ENCODE measurements at regions not wholly inside any gene's neighbourhood (a gene's known extent, or its start where the extent isn't known, plus 50 kb on each side); places are given as distances from the start of the nearest gene placed in this dataset.

DNA sequence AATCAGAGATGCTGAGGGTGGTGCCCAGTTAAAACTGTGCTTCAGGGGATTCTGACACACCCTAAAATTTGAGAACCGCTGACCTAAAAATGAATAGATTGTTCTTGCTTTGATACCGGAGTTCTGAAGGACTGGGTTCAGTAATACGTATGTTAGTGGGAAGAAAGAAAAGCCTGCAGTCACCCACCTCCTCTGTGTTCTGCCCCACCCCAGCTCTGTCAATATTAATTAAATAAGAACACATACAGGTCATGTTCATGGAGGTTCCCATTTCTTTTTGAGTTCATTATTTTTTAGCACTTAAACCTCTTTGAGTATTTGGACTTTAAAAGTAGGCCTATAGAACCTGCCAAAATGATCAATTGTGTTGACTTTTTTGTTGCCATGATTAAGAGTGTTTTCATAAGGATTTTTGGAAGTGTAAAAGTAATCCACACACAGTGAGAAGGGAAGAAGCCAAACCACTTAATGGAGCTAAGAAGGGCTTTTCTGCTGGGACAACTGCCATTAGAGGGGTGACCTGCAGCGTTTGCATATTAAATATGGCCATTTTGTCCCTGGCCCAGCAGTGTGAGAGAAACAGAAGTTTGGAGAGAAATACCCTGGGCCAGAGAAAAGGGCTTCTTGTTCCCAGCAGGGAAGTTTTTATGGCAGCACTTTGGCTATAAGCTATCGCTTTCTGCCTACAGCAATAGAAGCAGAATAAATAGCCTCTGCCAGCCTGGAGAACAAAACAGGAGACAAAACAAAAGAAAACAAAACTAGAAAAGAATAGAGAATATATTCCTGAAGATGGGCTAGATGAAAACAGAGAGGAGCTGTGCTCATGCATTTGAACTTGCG lies 80.7 kb upstream of the RNF152 start:
- TF ChIP-seq, protein P1, sequence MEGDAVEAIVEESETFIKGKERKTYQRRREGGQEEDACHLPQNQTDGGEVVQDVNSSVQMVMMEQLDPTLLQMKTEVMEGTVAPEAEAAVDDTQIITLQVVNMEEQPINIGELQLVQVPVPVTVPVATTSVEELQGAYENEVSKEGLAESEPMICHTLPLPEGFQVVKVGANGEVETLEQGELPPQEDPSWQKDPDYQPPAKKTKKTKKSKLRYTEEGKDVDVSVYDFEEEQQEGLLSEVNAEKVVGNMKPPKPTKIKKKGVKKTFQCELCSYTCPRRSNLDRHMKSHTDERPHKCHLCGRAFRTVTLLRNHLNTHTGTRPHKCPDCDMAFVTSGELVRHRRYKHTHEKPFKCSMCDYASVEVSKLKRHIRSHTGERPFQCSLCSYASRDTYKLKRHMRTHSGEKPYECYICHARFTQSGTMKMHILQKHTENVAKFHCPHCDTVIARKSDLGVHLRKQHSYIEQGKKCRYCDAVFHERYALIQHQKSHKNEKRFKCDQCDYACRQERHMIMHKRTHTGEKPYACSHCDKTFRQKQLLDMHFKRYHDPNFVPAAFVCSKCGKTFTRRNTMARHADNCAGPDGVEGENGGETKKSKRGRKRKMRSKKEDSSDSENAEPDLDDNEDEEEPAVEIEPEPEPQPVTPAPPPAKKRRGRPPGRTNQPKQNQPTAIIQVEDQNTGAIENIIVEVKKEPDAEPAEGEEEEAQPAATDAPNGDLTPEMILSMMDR (IDR thresholded peaks at IDR 0.05; ENCODE audit: low read depth, low read length, missing input control): no peak
- TF ChIP-seq TAF1 (conservative IDR thresholded peaks at IDR 0.05) (no peak), JUND (IDR thresholded peaks at IDR 0.05) (no peak)
- TF ChIP-seq, protein P2, sequence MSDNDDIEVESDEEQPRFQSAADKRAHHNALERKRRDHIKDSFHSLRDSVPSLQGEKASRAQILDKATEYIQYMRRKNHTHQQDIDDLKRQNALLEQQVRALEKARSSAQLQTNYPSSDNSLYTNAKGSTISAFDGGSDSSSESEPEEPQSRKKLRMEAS (IDR thresholded peaks at IDR 0.05): no peak
- TF ChIP-seq, protein P3, sequence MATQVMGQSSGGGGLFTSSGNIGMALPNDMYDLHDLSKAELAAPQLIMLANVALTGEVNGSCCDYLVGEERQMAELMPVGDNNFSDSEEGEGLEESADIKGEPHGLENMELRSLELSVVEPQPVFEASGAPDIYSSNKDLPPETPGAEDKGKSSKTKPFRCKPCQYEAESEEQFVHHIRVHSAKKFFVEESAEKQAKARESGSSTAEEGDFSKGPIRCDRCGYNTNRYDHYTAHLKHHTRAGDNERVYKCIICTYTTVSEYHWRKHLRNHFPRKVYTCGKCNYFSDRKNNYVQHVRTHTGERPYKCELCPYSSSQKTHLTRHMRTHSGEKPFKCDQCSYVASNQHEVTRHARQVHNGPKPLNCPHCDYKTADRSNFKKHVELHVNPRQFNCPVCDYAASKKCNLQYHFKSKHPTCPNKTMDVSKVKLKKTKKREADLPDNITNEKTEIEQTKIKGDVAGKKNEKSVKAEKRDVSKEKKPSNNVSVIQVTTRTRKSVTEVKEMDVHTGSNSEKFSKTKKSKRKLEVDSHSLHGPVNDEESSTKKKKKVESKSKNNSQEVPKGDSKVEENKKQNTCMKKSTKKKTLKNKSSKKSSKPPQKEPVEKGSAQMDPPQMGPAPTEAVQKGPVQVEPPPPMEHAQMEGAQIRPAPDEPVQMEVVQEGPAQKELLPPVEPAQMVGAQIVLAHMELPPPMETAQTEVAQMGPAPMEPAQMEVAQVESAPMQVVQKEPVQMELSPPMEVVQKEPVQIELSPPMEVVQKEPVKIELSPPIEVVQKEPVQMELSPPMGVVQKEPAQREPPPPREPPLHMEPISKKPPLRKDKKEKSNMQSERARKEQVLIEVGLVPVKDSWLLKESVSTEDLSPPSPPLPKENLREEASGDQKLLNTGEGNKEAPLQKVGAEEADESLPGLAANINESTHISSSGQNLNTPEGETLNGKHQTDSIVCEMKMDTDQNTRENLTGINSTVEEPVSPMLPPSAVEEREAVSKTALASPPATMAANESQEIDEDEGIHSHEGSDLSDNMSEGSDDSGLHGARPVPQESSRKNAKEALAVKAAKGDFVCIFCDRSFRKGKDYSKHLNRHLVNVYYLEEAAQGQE (IDR thresholded peaks at IDR 0.05): no peak
